Mononuclear cell (primary cell): ENCODE measurements at regions not wholly inside any gene's neighbourhood (a gene's known extent, or its start where the extent isn't known, plus 50 kb on each side); places are given as distances from the start of the nearest gene placed in this dataset.

Source experiments
- H3K27me3 ChIP-seq: 2 replicates; pipeline ENCODE4 v1.6.0; 2011; ENCODE audit warnings: low read length, control low read depth; ENCODE audit not compliant: insufficient read depth
- H3K4me1 ChIP-seq: 2 replicates; pipeline ENCODE4 v1.5.1; 2011; ENCODE audit warnings: mild to moderate bottlenecking, low read length, control low read depth; ENCODE audit not compliant: insufficient read depth
- H3K4me3 ChIP-seq: 2 replicates; pipeline ENCODE4 v1.5.1; 2011; ENCODE audit warnings: mild to moderate bottlenecking, low read length, moderate library complexity
- H3K9me3 ChIP-seq: 2 replicates; pipeline ENCODE4 v1.5.1; 2011; ENCODE audit warnings: low read depth, mild to moderate bottlenecking, control low read depth, low read length

GRCh38 chr12:53887006-53887405, 51.6 kb upstream of the HOXC13 start:
- H3K27me3 ChIP-seq, result peaks cover 37% of the 10 kb centered on the region
- no peak overlapping the region for H3K4me3 ChIP-seq
- no peaks in the 10 kb centered on the region for H3K9me3 ChIP-seq
- H3K4me1 ChIP-seq, result no peaks in the 10 kb centered on the region

DNA sequence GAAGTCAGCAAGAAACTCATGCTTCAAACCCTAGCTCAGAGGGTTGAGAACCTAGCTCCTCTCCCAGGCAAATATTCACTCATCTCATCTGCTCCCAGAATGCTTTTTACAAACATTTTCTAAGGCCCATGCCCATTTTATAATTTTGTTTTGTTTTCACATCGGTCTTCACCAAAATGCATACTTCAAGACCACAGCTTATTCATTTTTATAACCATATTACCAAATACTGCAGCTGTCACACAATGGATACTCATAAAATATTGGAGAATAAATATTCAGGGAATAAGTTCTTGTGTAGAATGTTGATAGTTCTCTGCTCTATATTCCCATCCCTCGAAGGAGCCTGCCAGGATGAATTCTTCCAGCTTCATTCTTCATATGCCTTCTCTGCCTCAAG, 50.8 kb upstream of the HOXC13 start:
- Histone ChIP-seq H3K4me3 (no peak overlapping the region), H3K27me3 (peaks cover 39% of the 10 kb centered on the region), H3K9me3 (no peaks in the 10 kb centered on the region), H3K4me1 (no peaks in the 10 kb centered on the region)
